ENCODE measurements at regions not wholly inside any gene's neighbourhood (a gene's known extent, or its start where the extent isn't known, plus 50 kb on each side); places are given as distances from the start of the nearest gene placed in this dataset.

DNA sequence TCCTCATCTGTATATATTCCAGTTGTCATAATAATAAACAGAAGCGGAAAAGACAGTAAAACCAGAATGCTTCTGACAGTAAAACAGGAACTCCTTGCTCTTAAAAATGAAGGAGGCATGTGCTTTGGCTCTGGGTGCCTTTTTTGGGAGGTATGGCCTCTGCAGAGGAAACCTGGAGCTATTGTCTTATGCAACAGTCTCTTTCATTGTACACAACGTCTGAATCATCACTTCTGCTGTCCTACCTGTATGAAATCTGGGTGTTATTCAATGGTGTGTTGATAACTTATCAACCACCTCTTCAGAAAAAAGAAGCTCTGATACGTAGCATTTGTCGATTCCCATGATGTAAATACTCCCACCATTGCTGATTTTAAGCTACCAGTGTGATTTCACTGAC lies 64.8 kb downstream of the CDCA7 start:
- TF ChIP-seq, protein P1, sequence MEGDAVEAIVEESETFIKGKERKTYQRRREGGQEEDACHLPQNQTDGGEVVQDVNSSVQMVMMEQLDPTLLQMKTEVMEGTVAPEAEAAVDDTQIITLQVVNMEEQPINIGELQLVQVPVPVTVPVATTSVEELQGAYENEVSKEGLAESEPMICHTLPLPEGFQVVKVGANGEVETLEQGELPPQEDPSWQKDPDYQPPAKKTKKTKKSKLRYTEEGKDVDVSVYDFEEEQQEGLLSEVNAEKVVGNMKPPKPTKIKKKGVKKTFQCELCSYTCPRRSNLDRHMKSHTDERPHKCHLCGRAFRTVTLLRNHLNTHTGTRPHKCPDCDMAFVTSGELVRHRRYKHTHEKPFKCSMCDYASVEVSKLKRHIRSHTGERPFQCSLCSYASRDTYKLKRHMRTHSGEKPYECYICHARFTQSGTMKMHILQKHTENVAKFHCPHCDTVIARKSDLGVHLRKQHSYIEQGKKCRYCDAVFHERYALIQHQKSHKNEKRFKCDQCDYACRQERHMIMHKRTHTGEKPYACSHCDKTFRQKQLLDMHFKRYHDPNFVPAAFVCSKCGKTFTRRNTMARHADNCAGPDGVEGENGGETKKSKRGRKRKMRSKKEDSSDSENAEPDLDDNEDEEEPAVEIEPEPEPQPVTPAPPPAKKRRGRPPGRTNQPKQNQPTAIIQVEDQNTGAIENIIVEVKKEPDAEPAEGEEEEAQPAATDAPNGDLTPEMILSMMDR (IDR thresholded peaks at IDR 0.05; ENCODE audit: borderline replicate concordance, extremely low read depth, low read length, poor library complexity, severe bottlenecking) = no peak
- TF ChIP-seq EZH2 (IDR thresholded peaks at IDR 0.05; ENCODE audit: borderline replicate concordance, low read depth, low read length, severe bottlenecking) = no peak

All from DND-41 (cell line).